Caco-2 (cell line): ENCODE measurements at regions not wholly inside any gene's neighbourhood (a gene's known extent, or its start where the extent isn't known, plus 50 kb on each side); places are given as distances from the start of the nearest gene placed in this dataset.
"Not testable (repeated sequence)": the region's sequence is repeated elsewhere in the genome, so short reads cannot be mapped to it uniquely, and the experiment has no call there.

Experiments
- BruUV-seq: library from RNA; stranded (reverse); fragments of 400-500 nt; replicated peaks from 2 replicates; lab custom pipeline; 2021; lab: Mats Ljungman, UMichigan
- CTCF ChIA-PET: fragments of 300-600 bp; sonication (Branson Sonifier 250); formaldehyde crosslinking; loops from one replicate; lab custom pipeline; 2022; ENCODE audit warnings: antibody characterized with exemption; lab: Charles Lee
- POLR2A ChIA-PET: fragments of 300-600 bp; sonication (Branson Sonifier 250); formaldehyde crosslinking; loops from one replicate; lab custom pipeline; 2022; ENCODE audit warnings: antibody characterized with exemption; lab: Charles Lee
- DNase-seq, 2 experiments: peaks; one replicate each; pipeline versions ENCODE4 v3.0.0 to v3.0.0-alpha.2; 2020 to 2022
- H3K27me3 ChIP-seq: replicated peaks from 2 replicates; pipeline ENCODE4 v1.6.0; 2011; ENCODE audit warnings: low read length; ENCODE audit not compliant: control insufficient read depth, insufficient read depth
- H3K36me3 ChIP-seq: 2 replicates; pipeline ENCODE4 v1.5.1; 2011; ENCODE audit warnings: low read length; ENCODE audit not compliant: control insufficient read depth, insufficient read depth
- H3K4me1 ChIP-seq: fragments of 250-450 bp; sonication (Bioruptor Pico); 2 replicates; pipeline ENCODE4 v1.5.1; 2020; ENCODE audit warnings: mild to moderate bottlenecking
- H3K4me3 ChIP-seq: 2 replicates; pipeline ENCODE4 v1.5.1; 2011; ENCODE audit warnings: low read depth, mild to moderate bottlenecking, control low read depth, low read length
- H3K9me3 ChIP-seq: fragments of 250-450 bp; sonication (Bioruptor Pico); 2 replicates; pipeline ENCODE4 v1.5.1; 2020; ENCODE audit warnings: mild to moderate bottlenecking, moderate library complexity
- H3K27ac Mint-ChIP-seq: one replicate; pipeline ENCODE4 v1.8.0; 2022; ENCODE audit warnings: mixed read lengths; ENCODE audit not compliant: unreplicated experiment
- H3K27me3 Mint-ChIP-seq: one replicate; pipeline ENCODE4 v1.8.0; 2022; ENCODE audit warnings: mixed read lengths; ENCODE audit not compliant: insufficient read depth, unreplicated experiment
- H3K36me3 Mint-ChIP-seq: one replicate; pipeline ENCODE4 v1.8.0; 2022; ENCODE audit warnings: mild to moderate bottlenecking, mixed read lengths; ENCODE audit not compliant: insufficient read depth, unreplicated experiment
- H3K4me1 Mint-ChIP-seq: one replicate; pipeline ENCODE4 v1.8.0; 2022; ENCODE audit warnings: low read depth, mixed read lengths; ENCODE audit not compliant: unreplicated experiment
- H3K4me3 Mint-ChIP-seq: one replicate; pipeline ENCODE4 v1.8.0; 2022; ENCODE audit warnings: mild to moderate bottlenecking, moderate library complexity, mixed read lengths; ENCODE audit not compliant: unreplicated experiment
- H3K9me3 Mint-ChIP-seq: one replicate; pipeline ENCODE4 v1.8.0; 2022; ENCODE audit warnings: mixed read lengths; ENCODE audit not compliant: unreplicated experiment
- intact Hi-C: fragments of 100-400 bp; cut with micrococcal nuclease; formaldehyde crosslinking; loops from one replicate; pipeline ENCODE4 v1.10.0; 2022; ENCODE audit not compliant: unreplicated experiment
- TF ChIP-seq, protein P1 (sequence below), 2 experiments: fragments of 200-600 bp in 1 of 2; IDR thresholded peaks; 1 replicate in 1 of 2; 2 replicates in 1 of 2; pipeline versions ENCODE4 v1.5.1 to v1.8.0; 2011 to 2022; ENCODE audit warnings: antibody characterized with exemption in 1 of 2, control low read depth in 1 of 2, inconsistent platforms in 1 of 2, low read depth in 1 of 2, low read length in 1 of 2, mild to moderate bottlenecking in 1 of 2, moderate library complexity in 1 of 2; ENCODE audit not compliant: insufficient read depth in 1 of 2, severe bottlenecking in 1 of 2, unreplicated experiment in 1 of 2

DNA sequence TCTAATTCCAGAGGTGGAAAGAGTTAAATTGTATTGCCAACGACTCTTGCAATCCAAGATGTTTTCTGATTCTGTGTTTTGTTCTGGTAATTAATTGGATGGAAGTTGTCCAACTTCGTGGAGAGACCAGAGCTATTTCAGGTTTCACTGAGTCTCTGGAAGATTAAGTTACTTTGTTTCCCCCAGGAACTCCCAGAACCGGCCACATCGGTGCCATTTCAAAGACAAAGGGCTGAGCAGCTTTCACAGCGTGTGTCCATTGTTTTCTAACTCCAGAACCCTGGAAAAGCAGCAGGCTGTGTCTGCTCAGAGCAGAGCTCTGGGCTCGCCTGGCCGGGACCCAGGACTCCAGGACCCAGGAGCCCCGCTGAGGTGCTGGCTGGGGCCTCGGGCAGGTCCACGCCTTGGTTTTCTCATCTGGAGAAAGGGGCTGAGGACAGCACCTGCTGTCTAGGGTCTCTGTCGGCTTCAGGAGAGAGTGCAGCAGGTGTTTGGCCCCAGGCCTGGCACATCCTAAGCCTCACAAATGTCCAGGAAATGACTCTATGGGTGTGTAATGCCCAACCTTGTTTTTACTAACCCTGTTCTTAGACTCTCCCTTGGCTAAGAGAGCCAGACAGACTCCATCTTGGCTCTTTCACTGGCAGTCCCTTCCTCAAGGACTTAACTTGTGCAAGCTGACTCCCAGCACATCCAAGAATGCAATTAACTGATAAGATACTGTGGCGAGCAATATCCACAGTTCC is 86.0 kb upstream of the SFSWAP start:
- H3K36me3 ChIP-seq, H3K4me1 Mint-ChIP-seq, H3K9me3 Mint-ChIP-seq, DNase-seq, POLR2A ChIA-PET, H3K4me3 ChIP-seq, H3K4me3 Mint-ChIP-seq, H3K27me3 ChIP-seq, BruUV-seq, H3K4me1 ChIP-seq, H3K27ac Mint-ChIP-seq, H3K36me3 Mint-ChIP-seq, CTCF ChIA-PET, H3K9me3 ChIP-seq: not testable (repeated sequence)
- peaks cover 12% of the 10 kb centered on the region for H3K27me3 Mint-ChIP-seq
- intact Hi-C loops: loop anchor here (5.0 kb wide), 1 partner anchor 283 kb away; no protein-coding TSS in a partner anchor

DNA sequence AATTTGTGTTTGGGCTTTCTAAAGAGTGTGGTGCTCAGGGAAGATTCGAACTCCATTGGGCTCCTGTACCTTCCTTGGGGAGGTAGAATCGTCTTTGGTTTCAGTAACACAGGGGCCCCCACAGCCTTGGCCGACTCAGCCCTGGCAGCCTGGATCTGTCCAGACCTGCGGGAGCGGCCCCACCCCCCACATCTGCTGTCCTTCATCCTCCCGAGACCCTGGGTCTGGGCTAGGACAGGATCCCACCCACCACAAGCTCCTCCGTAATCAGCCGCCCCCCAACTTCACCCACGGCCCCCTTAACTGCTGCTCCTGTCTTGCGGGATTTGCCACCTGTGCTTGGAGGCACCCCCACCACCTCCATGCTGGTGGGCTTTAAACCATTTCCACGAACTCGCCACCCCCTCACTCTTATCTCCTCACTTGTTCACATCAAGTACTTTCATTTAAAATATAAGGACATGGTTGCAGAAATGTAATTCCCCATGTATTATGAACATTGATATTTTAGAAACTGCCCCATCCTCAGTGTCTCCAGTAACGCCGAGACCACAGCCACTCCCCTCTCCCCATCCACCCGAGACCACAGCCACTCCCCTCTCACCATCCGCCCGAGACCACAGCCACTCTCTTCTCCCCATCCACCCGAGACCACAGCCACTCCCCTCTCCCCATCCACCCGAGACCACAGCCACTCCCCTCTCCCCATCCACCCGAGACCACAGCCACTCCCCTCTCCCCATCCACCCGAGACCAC is 84.7 kb upstream of the SFSWAP start:
- H3K9me3 Mint-ChIP-seq, POLR2A ChIA-PET, H3K9me3 ChIP-seq, H3K4me1 Mint-ChIP-seq, CTCF ChIA-PET, H3K4me3 Mint-ChIP-seq, H3K36me3 ChIP-seq, intact Hi-C loops, H3K4me1 ChIP-seq, H3K4me3 ChIP-seq, BruUV-seq, H3K27ac Mint-ChIP-seq, H3K36me3 Mint-ChIP-seq, H3K27me3 ChIP-seq, DNase-seq: not testable (repeated sequence)
- H3K27me3 Mint-ChIP-seq: peaks cover 15% of the 10 kb centered on the region

DNA sequence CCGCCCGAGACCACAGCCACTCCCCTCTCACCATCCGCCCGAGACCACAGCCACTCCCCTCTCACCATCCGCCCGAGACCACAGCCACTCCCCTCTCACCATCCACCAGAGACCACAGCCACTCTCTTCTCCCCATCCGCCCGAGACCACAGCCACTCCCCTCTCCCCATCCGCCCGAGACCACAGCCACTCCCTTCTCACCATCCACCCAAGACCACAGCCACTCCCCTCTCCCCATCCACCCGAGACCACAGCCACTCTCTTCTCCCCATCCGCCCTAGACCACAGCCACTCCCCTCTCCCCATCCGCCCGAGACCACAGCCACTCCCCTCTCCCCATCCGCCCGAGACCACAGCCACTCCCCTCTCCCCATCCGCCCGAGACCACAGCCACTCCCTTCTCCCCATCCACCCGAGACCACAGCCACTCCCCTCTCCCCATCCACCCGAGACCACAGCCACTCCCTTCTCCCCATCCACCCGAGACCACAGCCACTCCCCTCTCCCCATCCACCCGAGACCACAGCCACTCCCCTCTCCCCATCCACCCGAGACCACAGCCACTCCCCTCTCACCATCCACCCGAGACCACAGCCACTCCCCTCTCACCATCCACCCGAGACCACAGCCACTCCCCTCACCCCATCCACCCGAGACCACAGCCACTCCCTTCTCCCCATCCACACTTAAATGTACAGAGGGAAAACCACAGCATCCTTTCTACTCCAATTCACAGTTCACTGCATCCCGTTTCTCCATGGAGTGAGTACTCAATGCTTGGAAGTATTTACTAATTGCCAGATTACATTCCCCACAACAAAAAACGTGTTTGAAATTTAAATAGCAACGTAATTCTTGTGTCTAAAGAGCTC is 83.5 kb upstream of the SFSWAP start:
- BruUV-seq, H3K27me3 ChIP-seq, H3K4me1 Mint-ChIP-seq, H3K36me3 ChIP-seq, POLR2A ChIA-PET, H3K4me3 Mint-ChIP-seq, CTCF ChIA-PET, H3K27ac Mint-ChIP-seq, H3K4me3 ChIP-seq, H3K4me1 ChIP-seq, H3K9me3 Mint-ChIP-seq, intact Hi-C loops, H3K36me3 Mint-ChIP-seq, H3K9me3 ChIP-seq, DNase-seq: not testable (repeated sequence)
- H3K27me3 Mint-ChIP-seq: peaks cover 20% of the 10 kb centered on the region

DNA sequence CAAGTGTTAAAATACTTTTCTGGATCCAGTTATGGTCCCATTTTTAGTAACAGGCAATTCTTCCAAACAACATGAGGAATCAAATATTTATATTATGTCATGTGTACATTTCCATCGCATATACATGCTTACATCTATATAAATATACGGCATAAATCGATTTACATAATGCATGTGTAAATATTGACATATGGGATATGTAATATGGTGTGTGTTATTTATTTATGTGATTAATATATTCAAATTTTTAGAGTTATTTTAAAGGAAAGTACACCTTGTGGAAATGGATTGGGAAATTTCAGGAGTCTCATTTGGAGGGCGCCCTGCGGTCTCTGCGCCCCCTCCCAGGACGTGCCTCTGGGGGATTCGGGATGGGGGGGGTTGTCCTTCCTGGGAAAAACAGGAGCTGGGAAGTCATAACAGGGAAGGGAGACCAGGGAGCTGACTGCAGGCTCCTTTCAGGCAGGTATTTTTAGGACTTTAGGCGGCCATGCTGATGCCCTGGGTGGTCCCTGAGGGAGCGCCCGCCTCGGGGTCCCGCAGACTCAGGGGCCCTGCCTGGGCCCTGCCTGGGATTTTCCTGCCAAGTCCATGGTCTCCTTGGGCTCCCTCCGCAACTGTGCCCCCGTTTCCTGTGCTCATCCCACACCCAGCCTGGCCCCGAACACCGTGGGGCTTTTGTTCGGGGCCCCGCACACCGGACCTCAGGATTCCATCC is 82.7 kb upstream of the SFSWAP start:
- Mint-ChIP-seq H3K27me3 (peaks cover 20% of the 10 kb centered on the region), H3K4me3 (no peak overlapping the region), H3K27ac (no peak overlapping the region), H3K4me1 (peaks cover 7% of the 10 kb centered on the region), H3K9me3 (no peaks in the 10 kb centered on the region), H3K36me3 (no peaks in the 10 kb centered on the region)
- TF ChIP-seq, protein P1, sequence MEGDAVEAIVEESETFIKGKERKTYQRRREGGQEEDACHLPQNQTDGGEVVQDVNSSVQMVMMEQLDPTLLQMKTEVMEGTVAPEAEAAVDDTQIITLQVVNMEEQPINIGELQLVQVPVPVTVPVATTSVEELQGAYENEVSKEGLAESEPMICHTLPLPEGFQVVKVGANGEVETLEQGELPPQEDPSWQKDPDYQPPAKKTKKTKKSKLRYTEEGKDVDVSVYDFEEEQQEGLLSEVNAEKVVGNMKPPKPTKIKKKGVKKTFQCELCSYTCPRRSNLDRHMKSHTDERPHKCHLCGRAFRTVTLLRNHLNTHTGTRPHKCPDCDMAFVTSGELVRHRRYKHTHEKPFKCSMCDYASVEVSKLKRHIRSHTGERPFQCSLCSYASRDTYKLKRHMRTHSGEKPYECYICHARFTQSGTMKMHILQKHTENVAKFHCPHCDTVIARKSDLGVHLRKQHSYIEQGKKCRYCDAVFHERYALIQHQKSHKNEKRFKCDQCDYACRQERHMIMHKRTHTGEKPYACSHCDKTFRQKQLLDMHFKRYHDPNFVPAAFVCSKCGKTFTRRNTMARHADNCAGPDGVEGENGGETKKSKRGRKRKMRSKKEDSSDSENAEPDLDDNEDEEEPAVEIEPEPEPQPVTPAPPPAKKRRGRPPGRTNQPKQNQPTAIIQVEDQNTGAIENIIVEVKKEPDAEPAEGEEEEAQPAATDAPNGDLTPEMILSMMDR (IDR thresholded peaks at IDR 0.05; ENCODE audit: insufficient read depth in 1 of 2, low read depth in 1 of 2, low read length in 1 of 2, severe bottlenecking in 1 of 2, unreplicated experiment in 1 of 2): no peak
- Histone ChIP-seq H3K4me1 (peaks cover 8% of the 10 kb centered on the region), H3K9me3 (no peaks in the 10 kb centered on the region), H3K36me3 (no peaks in the 10 kb centered on the region), H3K4me3 (no peak overlapping the region), H3K27me3 (no peaks in the 10 kb centered on the region)
- ChIA-PET POLR2A (no interaction called here), CTCF (no interaction called here)
- DNase-seq: no peak
- BruUV-seq: no TSS peak
- intact Hi-C loops: no loop called here
